BLaER1 treated with 17β-estradiol and CSF1 and Interleukin-3, amounts not matched to agents 10 nM and 100 nM (cell line): ENCODE measurements at regions not wholly inside any gene's neighbourhood (a gene's known extent, or its start where the extent isn't known, plus 50 kb on each side); places are given as distances from the start of the nearest gene placed in this dataset.
"Not testable (repeated sequence)": the region's sequence is repeated elsewhere in the genome, so short reads cannot be mapped to it uniquely, and the experiment has no call there.

Experiments used
- H3K27ac ChIP-seq, 11 experiments: shearing (Covaris generic); formaldehyde crosslinking; 2 replicates each; pipeline ENCODE4 v1.8.1; 2022
- H3K27me3 ChIP-seq, 11 experiments: shearing (Covaris generic); formaldehyde crosslinking; 2 replicates each; pipeline ENCODE4 v1.8.1; 2022
- H3K36me3 ChIP-seq, 11 experiments: shearing (Covaris generic); formaldehyde crosslinking; 2 replicates each; pipeline ENCODE4 v1.8.1; 2022
- H3K4me1 ChIP-seq, 10 experiments: shearing (Covaris generic); formaldehyde crosslinking; 2 replicates each; pipeline ENCODE4 v1.8.1; 2022
- H3K4me2 ChIP-seq, 11 experiments: shearing (Covaris generic); formaldehyde crosslinking; 2 replicates each; pipeline ENCODE4 v1.8.1; 2022
- H3K4me3 ChIP-seq, 10 experiments: shearing (Covaris generic); formaldehyde crosslinking; 2 replicates each; pipeline ENCODE4 v1.8.1; 2022
- H3K9ac ChIP-seq, 11 experiments: shearing (Covaris generic); formaldehyde crosslinking; 2 replicates each; pipeline ENCODE4 v1.8.1; 2022
- H3K9me3 ChIP-seq, 11 experiments: shearing (Covaris generic); formaldehyde crosslinking; replicated peaks in 1 of 11; 2 replicates each; pipeline ENCODE4 v1.8.1; 2022
- H4K20me1 ChIP-seq, 11 experiments: shearing (Covaris generic); formaldehyde crosslinking; 2 replicates each; pipeline ENCODE4 v1.8.1; 2022
- Cebpa-rat ChIP-seq, 11 experiments: shearing (Covaris generic); IDR thresholded peaks; 2 replicates each; pipeline ENCODE4 v1.8.1; 2022

DNA sequence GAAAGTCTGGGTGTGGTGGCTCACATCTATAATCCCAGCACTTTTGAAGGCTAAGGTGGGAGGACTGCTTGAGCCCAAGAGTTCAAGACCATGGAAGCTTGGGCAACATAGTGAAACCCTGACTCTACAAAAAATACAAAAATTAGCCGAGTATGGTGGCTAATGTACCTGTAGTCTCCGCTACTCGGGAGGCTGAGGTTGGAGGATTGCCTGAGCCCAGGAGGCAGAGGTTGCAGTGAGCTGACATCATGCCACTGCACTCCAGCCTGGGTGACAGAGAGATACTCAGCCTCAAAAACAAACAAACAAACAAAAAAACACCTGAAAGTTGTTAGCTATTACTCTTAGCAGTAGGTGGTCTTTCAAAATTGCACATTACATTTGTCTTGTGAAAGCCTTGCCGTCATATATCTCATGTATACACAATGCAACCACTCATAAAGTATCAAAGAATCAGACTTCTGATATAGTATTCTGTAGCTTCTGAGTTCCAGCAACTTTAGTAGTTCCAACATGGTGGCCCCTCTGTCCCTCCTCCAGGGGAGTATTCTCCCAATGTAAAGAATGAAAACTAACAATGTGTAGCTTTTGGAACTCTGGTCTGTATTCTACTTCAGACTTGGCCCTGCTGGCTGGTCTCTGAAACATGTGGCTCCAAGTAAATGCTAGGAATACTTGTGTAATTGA, 101.5 kb downstream of the ZNF92 start:
- Histone ChIP-seq H3K4me3 (peak overlapping the region in 1 of 10 experiments; percentile 19; a peak in 2 of 20 replicates), H3K27me3 (no peaks in the 10 kb centered on the region), H3K4me1 (peaks cover 13 to 38% (median 27%) of the 10 kb centered on the region in 10 experiments), H3K4me2 (peak overlapping the region; percentile 59 to 88 (median 75)), H3K36me3 (peaks cover 0 to 6% (median 0%) of the 10 kb centered on the region in 11 experiments; a peak in 1 of 22 replicates), H3K9ac (peak overlapping the region in 4 of 11 experiments; percentile 30 to 43 (median 32); a peak in 4 of 22 replicates), H3K27ac (peak overlapping the region in 10 of 11 experiments; percentile 22 to 75 (median 66); a peak in 18 of 22 replicates), H4K20me1 (no peaks in the 10 kb centered on the region), H3K9me3 (peaks cover 43 to 61% (median 51%) of the 10 kb centered on the region in 11 experiments)
- TF ChIP-seq Cebpa-rat (IDR thresholded peaks at IDR 0.05): no peak

DNA sequence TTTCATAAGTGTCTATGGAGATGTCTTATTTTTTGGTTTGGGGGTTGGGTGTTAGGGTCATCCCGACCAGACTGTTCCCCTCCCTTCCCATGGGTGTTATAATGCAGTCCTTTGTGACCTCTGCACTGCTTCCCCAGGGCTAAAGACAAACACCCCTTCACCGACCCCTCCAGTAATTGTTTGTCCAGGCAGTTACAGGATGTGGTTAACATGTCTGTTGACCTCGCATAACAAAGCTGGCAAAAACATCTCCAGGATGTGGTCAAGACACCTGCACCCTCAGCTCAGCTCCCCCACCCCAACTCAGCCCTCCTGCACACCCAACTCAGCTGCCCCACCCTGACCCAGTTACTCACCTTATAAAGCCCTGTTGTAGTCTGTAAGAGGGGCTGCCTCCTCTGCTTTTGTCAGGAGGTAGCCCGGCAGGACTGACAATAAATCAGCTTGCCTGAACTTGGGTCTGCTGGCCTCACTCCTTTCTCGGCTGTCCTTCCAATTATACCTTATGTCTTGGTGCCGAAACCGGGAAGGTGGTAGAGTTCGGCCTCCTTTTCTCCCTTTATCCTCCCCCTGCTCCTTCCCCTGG, 102.2 kb downstream of the ZNF92 start:
- Histone ChIP-seq H3K27ac (peak overlapping the region in 10 of 11 experiments; percentile 44 to 75 (median 66); a peak in 18 of 22 replicates), H3K4me3 (peak overlapping the region in 5 of 10 experiments; percentile 7 to 34 (median 31); a peak in 4 of 20 replicates), H3K9ac (peak overlapping the region in 5 of 11 experiments; percentile 30 to 51 (median 33); a peak in 7 of 22 replicates), H3K36me3 (peaks cover 0 to 6% (median 0%) of the 10 kb centered on the region in 11 experiments; a peak in 1 of 22 replicates), H3K4me2 (peak overlapping the region; percentile 59 to 88 (median 75)), H3K27me3 (no peaks in the 10 kb centered on the region), H3K9me3 (peaks cover 42 to 61% (median 50%) of the 10 kb centered on the region in 11 experiments), H3K4me1 (peaks cover 13 to 38% (median 27%) of the 10 kb centered on the region in 10 experiments), H4K20me1 (no peaks in the 10 kb centered on the region)
- TF ChIP-seq Cebpa-rat (IDR thresholded peaks at IDR 0.05): no peak

DNA sequence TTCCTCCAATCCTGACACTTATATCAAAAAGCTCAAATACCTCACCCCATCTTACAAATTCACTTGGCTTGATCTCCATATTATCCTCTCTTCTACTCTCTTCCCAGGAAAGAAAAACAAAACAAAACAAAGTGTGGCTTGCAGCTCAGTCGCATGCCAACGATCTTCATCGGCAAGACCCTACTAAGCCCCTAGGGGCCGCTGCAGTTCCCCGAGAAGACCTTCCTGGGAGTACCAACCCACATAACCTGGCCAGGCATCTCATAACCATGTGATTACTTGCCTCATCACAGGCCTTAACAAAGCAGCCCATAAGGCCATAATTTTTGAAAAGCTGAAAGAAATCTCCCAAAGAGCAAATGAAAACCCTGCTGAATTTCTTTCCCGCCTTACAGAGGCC, 103.7 kb downstream of the ZNF92 start:
- Histone ChIP-seq H4K20me1 (no peaks in the 10 kb centered on the region), H3K27ac (peak overlapping the region in 3 of 11 experiments; percentile 56 to 75 (median 66); a peak in 4 of 22 replicates), H3K36me3 (peaks cover 0 to 6% (median 0%) of the 10 kb centered on the region in 11 experiments; a peak in 1 of 22 replicates), H3K4me1 (peaks cover 13 to 38% (median 27%) of the 10 kb centered on the region in 10 experiments), H3K9me3 (peaks cover 37 to 49% (median 45%) of the 10 kb centered on the region in 11 experiments), H3K4me3 (peak overlapping the region in 1 of 10 experiments; percentile 19; a peak in 3 of 20 replicates), H3K4me2 (peak overlapping the region in 4 of 11 experiments; percentile 75 to 88 (median 86); a peak in 4 of 22 replicates), H3K27me3 (no peaks in the 10 kb centered on the region), H3K9ac (no peak overlapping the region)
- TF ChIP-seq Cebpa-rat (IDR thresholded peaks at IDR 0.05): no peak

DNA sequence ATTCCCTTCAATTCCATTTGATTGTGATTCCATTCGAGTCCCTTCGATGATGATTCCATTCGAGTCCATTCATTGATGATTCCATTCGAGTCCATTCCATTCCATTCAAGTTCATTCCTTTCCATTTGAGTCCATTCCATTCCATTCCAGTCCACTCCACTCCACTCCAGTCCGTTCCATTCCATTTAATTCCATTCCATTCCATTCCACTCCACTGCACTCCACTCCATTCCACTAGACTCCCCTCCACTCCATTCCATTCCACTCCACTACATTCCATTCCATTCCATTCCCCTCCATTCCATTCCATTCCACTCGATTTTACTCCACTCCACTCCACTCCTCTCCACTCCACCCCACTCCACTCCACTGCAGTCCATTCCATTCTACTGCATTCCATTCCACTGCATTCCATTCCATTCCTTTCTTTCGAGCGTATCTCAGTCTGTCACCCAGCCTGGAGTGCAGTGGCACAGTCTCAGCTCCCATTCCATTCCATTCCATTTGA, 115.7 kb downstream of the ZNF92 start:
- no peaks in the 10 kb centered on the region for H3K27me3 ChIP-seq
- H3K9me3 ChIP-seq: peaks cover 23 to 46% (median 37%) of the 10 kb centered on the region in 11 experiments
- no peak for TF ChIP-seq Cebpa-rat (IDR thresholded peaks at IDR 0.05)
- no peak overlapping the region for H3K27ac ChIP-seq
- H3K9ac ChIP-seq: no peak overlapping the region
- H3K4me1 ChIP-seq: no peaks in the 10 kb centered on the region
- no peak overlapping the region for H3K4me2 ChIP-seq
- H3K4me3 ChIP-seq: no peak overlapping the region
- H3K36me3 ChIP-seq: no peaks in the 10 kb centered on the region
- H4K20me1 ChIP-seq: no peaks in the 10 kb centered on the region

DNA sequence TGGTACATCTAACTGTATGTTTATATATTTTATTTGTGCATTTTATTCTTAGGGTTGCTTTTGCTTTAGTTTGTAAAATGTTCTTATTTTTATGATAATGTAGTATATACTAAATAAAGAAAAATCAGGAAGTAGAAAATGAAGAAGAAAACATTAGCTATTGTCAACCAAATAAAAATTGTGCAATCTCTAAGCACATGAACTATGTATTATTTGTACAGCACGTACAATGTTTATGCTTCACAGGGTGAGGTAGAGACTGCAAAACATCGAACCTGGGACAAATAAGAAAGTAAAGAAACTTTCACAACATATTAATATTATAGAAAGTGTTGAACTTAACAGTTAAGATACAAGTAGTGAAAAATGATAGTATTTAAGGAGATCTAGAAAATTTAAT, 123.0 kb downstream of the ZNF92 start:
- H3K4me2 ChIP-seq, H3K27ac ChIP-seq, H4K20me1 ChIP-seq, H3K27me3 ChIP-seq, H3K36me3 ChIP-seq, H3K4me1 ChIP-seq, H3K9ac ChIP-seq, H3K4me3 ChIP-seq, H3K9me3 ChIP-seq: not testable (repeated sequence)

DNA sequence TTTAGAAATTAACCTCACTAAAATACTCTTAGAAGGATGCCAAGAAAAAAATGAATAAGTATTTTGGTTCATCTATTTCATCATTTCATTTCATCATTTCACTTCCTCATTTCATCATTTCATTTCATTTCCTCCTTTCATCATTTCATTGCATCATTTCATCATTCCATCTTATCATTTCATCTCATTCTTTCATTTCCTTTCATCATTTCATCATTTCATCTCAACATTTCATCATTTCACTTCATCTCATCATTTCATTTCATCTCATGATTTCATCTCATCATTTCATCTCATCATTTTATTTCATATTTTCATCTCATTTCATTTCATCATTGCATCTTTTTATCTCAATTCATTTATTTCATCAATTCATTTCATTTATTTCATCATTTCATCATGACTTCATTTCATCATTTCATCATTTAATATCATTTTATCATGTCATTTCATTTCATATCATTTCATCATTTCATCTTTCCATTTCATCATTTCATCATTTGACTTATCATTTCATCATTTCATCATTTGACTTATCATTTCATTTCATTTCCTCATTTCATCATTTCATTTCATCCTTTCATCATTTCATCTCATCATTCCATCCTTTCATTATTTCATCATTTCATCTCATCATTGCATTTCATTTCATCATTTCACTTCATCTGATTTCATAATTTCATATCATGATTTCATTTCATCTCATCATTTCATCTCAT, 129.9 kb downstream of the ZNF92 start:
- Histone ChIP-seq H3K27me3 (peaks cover 2 to 5% (median 3%) of the 10 kb centered on the region in 11 experiments), H3K9me3 (no peaks in the 10 kb centered on the region), H4K20me1 (no peaks in the 10 kb centered on the region; a peak in 1 of 22 replicates), H3K4me1 (no peaks in the 10 kb centered on the region), H3K4me3 (no peak overlapping the region), H3K4me2 (no peak overlapping the region), H3K9ac (no peak overlapping the region), H3K36me3 (no peaks in the 10 kb centered on the region), H3K27ac (no peak overlapping the region)
- TF ChIP-seq Cebpa-rat (IDR thresholded peaks at IDR 0.05): no peak

DNA sequence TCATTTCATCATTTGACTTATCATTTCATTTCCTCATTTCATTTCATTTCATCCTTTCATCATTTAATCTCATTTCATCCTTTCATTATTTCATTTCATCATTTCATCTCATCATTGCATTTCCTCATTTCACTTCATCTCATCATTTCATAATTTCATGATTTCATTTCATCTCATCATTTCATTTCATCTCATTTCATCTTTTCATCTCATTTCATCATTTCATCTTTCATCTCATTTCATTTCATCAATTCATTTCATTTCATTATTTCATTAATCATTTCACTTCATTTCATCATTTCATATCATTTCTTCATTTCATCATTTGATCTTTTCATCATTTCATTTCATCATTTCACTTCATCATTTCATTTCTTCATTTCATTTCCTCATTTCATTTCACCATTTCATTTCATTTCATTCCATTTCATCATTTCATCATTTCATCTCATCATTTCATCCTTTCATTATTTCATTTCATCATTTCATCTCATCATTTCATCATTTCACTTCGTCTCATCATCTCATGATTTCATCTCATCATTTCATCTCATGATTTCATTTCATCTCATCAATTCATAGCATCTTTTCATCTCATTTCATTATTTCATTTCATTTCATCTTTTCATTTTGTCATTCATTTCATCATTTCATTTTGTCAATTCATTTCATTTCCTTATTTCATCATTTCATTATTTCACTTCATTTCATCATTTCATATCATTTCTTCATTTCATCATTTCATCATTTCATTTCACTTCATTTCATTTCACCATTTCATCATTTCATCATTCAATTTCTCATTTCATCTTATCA, 131.1 kb downstream of the ZNF92 start:
- H3K4me2 ChIP-seq, H3K4me1 ChIP-seq, H3K9me3 ChIP-seq, H3K36me3 ChIP-seq, H3K27ac ChIP-seq, H4K20me1 ChIP-seq, H3K9ac ChIP-seq, H3K4me3 ChIP-seq: not testable (repeated sequence)
- H3K27me3 ChIP-seq: peaks cover 13 to 16% (median 14%) of the 10 kb centered on the region in 11 experiments

DNA sequence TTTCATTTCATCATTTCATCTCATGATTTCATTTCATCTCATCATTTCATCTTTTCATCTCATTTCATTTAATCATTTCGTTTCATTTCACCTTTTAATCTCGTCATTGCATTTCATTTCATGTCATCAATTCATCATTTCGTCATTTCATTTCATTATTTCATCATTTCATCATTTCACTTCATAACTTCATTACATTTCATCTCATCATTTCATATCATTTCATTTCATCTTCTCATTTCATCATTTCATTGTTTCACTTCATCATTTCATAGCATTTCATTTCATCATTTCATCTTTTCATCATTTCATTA, 131.6 kb downstream of the ZNF92 start:
- H3K9me3 ChIP-seq, H3K4me3 ChIP-seq, H3K27ac ChIP-seq, H3K9ac ChIP-seq, H3K36me3 ChIP-seq, H3K4me2 ChIP-seq: not testable (repeated sequence)
- peaks cover 19 to 22% (median 20%) of the 10 kb centered on the region in 11 experiments for H3K27me3 ChIP-seq
- peaks cover 0 to 14% (median 11%) of the 10 kb centered on the region in 11 experiments; a peak in 15 of 22 replicates for H4K20me1 ChIP-seq
- peaks cover 0 to 11% (median 8%) of the 10 kb centered on the region in 10 experiments; a peak in 12 of 20 replicates for H3K4me1 ChIP-seq

DNA sequence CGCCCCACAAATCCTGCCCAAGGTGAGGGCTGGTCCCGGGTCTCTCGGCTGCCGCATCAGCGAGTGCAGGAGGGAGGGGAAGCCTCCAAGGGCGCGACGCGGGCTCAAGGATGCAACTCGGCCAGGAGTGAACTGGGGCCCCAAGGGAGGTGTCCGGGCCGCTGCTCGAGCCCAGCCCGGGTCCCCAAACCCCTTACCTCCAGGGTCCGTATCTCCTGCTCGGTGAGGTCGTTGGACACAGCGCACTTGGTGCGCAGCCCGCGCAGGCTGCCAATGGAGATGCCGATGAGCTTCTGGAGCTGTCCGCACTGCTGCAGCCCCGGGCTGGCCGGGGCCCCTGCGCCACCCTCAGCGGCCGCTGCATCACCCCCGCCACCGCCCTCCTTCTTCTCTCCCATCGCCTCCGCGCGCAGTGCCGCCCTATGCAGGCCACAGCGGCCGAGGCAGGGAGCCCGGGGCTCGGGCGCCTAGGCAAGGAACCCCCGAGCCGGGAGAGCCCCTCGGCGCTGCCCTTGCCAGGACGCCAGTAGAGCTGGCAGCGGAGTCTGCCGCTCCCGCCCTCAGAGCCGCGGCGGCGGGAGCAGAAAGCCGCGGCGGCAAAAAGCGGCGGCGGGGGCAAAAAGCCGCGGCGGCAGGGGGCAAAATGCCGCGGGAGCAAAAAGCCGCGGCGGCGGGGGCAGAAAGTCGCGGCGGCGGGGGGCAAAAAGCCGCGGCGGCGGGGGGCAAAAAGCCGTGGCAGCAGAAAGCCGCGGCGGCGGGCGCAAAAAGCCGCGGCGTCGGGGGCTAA, 135.1 kb downstream of the ZNF92 start:
- peaks cover 34 to 43% (median 37%) of the 10 kb centered on the region in 11 experiments for H3K27me3 ChIP-seq
- H3K4me2 ChIP-seq: peak overlapping the region; percentile 66 to 99 (median 92)
- not testable (repeated sequence) for H3K36me3 ChIP-seq, H3K9me3 ChIP-seq, H3K27ac ChIP-seq
- H3K9ac ChIP-seq: peak overlapping the region in 10 of 11 experiments; percentile 44 to 82 (median 58); a peak in 18 of 22 replicates
- peaks cover 0 to 11% (median 8%) of the 10 kb centered on the region in 10 experiments; a peak in 12 of 20 replicates for H3K4me1 ChIP-seq
- H4K20me1 ChIP-seq: peaks cover 0 to 20% (median 11%) of the 10 kb centered on the region in 11 experiments; a peak in 15 of 22 replicates
- peak overlapping the region; percentile 54 to 70 (median 62) for H3K4me3 ChIP-seq
